HG03175 (cell line): ENCODE measurements at regions not wholly inside any gene's neighbourhood (a gene's known extent, or its start where the extent isn't known, plus 50 kb on each side); places are given as distances from the start of the nearest gene placed in this dataset.
"Not testable (repeated sequence)": the region's sequence is repeated elsewhere in the genome, so short reads cannot be mapped to it uniquely, and the experiment has no call there.

Experiments
- ATAC-seq: cut with Tn5 transposase; IDR thresholded peaks from one replicate; pipeline ENCODE4 v1.9.1; 2021; ENCODE audit warnings: mild to moderate bottlenecking, moderate library complexity; ENCODE audit not compliant: unreplicated experiment

- ATAC-seq, result no peak
Observed at GRCh38 chr10:52477305-52477704, 163.2 kb downstream of the DKK1 start.

- ATAC-seq, result no peak
Observed at GRCh38 chr10:52479567-52479966, 165.5 kb downstream of the DKK1 start.

DNA sequence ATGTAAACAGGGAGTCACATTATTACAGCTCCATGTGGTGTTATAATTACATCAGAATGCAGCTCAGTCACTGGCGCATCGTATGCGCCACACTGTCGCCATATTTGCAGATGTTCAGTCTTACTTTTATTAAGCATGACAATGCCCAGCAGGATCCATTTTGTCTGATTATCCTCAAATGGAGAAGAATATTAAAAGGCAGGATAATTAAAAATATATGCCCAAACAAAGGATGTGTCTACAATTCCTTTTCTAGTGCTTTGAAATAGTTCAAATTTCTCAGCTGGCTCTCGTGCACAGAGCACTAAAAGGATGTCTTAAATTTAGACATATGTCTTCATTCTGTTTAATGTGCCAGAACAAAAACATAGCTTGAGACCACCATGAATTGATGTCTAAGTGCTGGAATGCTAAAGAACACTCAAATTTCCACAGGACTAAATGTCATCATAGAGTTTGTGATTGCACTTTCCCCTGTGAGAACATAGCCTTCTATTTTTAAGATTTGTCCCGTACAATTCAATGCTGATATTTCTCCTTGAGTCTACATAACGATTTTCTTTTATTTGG lies 168.0 kb downstream of the DKK1 start:
- ATAC-seq, result no peak

DNA sequence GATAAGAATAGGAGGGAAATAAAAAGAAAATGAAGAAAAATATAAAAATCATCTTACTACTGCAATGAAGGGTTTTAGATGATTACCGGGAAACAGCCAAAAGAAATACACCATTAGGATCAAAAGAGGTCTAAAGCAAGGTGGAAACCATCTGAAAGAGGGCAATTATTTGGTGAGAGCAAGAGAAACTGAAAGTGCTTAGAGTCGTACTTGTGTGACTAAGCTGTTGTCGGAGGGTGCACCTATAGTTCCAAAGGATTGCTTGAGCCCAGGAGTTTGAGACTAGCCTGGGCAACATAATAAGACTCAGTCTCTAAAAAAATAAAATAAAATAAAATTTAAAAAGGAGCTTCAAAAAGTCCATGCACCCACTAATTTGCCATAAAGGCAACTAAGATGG lies 169.5 kb downstream of the DKK1 start:
- ATAC-seq, result peak; percentile 74

DNA sequence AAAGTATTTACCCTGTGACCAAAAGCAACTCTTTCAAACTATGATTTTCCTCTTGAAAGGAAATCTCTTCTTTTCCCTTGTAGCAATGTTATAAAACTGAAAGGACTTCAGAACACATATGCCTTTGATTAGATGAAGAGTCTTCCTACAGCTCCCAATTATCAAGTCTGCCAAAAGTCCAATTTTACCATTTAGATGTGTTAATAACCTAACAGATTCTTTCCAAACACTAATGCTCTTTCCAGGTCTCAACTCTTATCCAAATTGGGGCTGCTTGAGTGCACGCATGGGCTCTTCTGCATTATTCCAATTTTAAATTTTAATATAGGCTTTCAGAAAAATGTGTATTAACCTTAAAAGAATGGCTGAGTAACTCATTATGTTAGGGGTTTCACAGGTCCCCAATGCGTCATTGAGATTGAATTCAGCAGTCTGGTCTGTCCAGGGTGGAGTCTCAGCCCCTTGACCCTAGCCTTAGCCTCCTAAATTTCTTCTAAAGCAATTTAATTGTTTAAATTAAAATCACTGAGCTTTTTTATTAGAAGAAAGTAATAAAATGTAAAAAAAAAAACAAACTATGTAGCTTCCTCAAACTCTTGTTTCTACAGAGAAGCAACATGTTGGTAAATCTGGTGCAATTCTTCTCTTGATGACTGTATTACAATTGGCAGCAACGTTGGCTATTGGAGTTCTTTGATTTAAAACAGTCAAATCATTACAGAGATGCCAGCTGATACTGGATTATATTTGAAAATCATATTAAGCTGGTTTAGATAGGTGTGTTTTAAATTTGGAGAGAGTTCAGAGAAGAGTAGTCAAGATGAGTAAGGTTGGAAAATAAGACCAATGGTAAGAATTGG lies 170.4 kb downstream of the DKK1 start:
- ATAC-seq, result no peak

DNA sequence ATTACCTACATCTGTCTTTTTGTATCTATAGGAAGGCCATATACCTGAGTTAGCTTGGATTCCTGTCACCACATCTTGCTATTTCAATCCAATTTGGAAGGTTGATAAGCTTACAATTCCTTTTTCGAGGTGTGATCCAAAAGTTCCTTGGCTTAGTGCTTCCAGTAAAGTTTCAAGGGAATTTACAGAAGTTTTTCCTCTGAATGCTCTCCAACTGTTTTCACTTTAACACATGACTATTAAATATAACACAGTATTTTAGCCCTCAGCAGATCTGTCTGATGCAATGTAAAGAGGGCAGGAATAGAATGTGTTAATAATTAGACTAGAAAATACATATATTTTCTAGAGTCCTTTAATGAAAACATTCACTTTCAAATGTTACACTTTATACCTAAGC lies 171.4 kb downstream of the DKK1 start:
- ATAC-seq, result no peak

GRCh38 chr10:52486840-52487611 lies 172.9 kb downstream of the DKK1 start:
- no peak for ATAC-seq

DNA sequence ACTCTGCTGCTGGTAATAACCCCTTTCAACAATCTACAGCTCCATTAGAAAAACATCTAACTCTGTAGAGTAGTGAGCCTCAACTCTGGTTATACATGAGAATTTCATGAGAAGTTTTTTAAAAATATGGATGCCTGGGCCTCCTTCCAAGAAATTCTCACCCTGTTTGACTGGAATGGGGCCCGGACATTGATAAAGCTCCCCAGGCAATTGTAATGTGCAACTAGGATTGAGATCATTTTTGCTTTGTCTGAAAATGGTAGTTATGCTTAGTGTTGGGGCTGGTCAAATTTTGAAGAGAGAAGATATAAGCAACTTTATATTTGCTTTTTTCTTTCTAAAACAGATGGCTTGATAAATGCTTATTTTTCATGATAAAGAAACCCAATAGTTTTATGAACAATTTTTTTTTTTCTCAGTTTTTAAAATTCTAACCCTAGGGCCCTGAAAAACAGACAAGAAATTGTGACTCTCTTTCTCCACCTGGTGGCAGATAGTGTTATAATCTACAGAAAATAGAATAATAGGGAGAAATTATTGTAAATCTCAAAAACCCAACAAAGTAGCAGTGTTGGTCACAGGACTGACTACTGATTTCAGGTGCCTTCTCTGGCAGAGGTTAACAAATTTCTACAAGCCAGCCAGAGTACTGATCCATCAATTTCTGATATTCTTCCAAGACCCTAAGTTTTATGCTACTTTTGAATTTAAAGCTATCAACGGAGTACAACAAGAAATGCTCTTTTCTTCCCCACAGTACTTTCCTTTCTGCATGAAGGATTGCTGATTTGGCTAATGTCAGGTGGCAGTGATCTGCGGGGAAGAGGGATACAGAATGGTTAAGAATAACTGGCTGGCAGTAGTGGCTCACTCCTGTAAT lies 174.8 kb downstream of the DKK1 start:
- ATAC-seq, result peak; percentile 48

- ATAC-seq, result no peak
Observed at GRCh38 chr10:52491246-52491995, 177.3 kb downstream of the DKK1 start.

DNA sequence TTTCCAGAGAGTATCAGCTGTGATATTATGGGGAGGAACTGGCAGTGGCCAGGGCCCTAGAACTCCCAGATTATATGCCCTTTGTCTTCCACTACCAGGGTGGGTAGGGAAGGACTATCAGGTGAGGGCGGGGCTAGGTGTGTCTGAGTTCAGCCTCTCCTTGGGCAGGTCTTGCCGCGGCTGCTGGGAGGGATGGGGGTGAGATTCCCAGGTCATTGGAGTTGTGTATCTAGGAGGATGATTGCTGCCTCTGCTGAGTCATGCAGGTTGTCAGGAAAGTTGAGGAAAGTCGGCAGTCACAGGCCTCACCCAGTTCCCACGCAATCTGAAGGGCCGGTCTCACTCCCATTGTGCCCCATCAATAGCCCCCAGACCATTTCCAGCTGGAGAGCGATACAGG lies 185.2 kb downstream of the DKK1 start:
- no peak for ATAC-seq

DNA sequence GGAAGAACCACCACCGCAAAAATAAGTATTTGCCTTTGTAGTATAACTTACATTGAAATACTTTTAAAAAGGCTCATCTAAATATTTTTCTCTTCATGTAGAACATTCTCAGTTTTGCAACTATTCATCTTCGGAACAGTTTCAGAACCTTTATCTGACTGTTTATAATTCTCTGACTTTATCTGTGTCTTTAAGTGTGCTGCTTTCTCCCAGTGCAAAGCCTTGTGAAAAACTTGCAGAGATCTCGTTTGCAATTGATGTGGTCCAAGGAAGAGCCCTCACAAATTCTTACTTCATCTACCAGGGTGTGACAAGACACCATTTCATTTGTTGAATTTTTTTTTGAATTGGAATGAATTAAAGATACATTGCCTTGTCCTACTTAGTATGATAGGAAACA lies 186.4 kb downstream of the DKK1 start:
- ATAC-seq, result no peak

GRCh38 chr10:52502237-52502636 lies 188.2 kb downstream of the DKK1 start:
- ATAC-seq, result no peak

DNA sequence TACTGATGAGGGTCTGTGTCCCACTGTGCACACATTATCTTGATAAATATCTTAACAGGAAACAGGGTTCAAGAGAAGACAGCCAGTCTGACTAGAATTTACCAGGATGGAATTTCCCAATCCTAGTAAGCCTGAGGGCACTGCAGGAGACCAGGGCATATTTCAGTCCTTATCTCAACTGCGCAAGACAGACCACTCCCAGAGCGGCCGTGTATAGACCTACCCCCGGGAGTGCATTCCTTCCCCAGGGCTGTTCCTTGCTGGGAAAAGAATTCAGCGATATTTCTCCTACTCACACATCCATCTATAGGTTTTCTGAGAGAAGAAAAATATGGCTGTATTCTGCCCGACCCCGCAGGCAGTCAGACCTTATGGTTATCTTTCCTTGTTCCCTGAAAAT lies 191.3 kb downstream of the DKK1 start:
- not testable (repeated sequence) for ATAC-seq

- ATAC-seq, result no peak
Observed at GRCh38 chr10:52514481-52514880, 200.4 kb downstream of the DKK1 start.

- no peak for ATAC-seq
Observed at GRCh38 chr10:52517012-52517411, 202.9 kb downstream of the DKK1 start.

GRCh38 chr10:52523696-52524095 lies 209.6 kb downstream of the DKK1 start:
- no peak for ATAC-seq

- no peak for ATAC-seq
Observed at GRCh38 chr10:52525761-52526160, 211.7 kb downstream of the DKK1 start.

DNA sequence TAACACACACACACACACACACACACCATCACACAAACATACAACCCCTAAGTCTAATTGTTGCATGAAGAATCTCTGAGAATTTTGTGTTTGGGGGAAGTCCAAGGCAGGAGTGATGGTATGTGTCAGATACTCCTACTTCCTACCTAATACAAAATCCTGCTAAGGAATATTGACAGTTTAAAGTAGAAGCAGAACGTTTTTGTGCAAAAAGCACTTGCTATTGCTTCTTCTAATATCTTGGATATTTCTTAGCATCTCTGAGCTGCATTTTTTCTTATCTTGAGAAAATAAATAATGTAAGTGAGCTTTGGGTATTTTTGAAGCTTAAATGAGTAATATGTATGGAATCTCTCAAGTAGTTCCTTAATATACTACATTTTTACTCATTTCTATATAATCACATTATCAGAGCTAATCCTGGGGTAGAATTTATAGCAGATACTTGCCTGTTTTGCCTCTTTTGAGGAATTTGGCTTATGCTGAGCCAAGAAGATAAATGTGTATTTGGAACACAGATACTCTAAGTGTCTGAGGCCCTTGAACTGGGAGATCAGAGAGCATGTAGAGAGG lies 212.3 kb downstream of the DKK1 start:
- ATAC-seq, result no peak

DNA sequence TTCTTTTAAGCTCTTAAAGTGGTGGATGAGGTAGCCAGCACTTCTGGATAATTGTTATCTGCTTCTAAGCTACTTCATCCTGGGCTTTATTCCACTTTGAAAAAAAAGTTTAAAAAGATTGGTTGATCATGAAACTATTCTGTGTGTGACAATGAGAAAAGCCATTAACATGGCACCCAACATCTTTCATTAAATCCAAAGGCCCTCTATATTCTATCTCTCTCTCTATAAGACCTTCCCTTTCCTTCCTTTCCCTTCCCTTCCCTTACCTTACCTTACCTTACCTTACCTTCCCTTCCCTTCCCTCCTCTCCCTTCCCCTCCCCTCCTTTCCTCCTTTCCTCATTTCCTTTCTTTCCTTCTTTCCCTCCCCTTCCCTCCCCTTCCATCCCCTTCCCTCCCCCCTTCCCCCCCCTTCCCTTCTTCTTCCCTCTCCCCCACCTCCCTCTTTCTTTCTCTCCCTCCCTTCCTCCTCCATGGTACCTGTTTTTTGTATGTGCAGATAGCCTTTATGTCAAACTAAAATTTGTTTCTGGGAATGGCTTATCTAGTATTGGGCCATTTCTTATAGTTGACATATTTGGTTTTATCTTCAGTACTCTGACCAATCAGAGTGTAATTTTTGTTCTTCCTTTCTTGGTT lies 218.7 kb downstream of the DKK1 start:
- no peak for ATAC-seq
